ENCODE measurements at regions not wholly inside any gene's neighbourhood (a gene's known extent, or its start where the extent isn't known, plus 50 kb on each side); places are given as distances from the start of the nearest gene placed in this dataset.

DNA sequence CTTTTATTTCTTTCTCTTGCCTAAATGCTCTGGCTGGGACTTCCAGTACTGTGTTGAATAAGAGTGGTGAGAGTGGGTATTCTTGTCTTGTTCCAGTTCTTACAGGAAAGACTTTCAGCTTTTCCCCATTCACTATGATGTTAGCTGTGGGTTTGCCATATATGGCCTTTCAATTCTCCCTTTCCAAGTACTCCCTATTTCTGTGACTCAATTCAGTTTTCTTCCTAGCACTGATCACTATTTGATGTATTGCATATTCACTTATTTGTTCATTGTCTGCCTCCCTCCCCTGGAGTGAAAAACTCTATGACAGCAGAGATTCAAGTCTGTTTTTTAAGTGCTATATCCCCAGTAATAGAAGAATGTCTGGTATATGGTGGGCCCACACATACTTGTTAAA is 618.2 kb upstream of the CAMK1G start:
- H3K36me3 Mint-ChIP-seq (ENCODE audit: low read depth) = no peaks in the 10 kb centered on the region
- H3K4me1 Mint-ChIP-seq = no peaks in the 10 kb centered on the region
- no peak overlapping the region for H3K27ac Mint-ChIP-seq
- Histone ChIP-seq H3K27me3 (ENCODE audit: control insufficient read depth, insufficient read depth, low read length, poor library complexity, severe bottlenecking) (peaks cover 70% of the 10 kb centered on the region), H3K9ac (ENCODE audit: extremely low read depth, low read length, poor library complexity, severe bottlenecking) (no peak overlapping the region), H3K4me1 (ENCODE audit: control insufficient read depth, insufficient read depth, low read length) (no peaks in the 10 kb centered on the region), H3K36me3 (ENCODE audit: control insufficient read depth, insufficient read depth, low read length) (no peaks in the 10 kb centered on the region), H3K9me3 (ENCODE audit: control insufficient read depth, low read length) (peaks cover 3% of the 10 kb centered on the region), H3K4me3 (ENCODE audit: low read length) (no peak overlapping the region), H3K27ac (ENCODE audit: low read depth, low read length) (no peak overlapping the region)
- H3K9me3 Mint-ChIP-seq = peaks cover 7% of the 10 kb centered on the region
- H3K27me3 Mint-ChIP-seq (ENCODE audit: insufficient read depth) = peaks cover 88% of the 10 kb centered on the region
- no peak overlapping the region for H3K4me3 Mint-ChIP-seq
- DNase-seq = no peak
- TF ChIP-seq, protein P1, sequence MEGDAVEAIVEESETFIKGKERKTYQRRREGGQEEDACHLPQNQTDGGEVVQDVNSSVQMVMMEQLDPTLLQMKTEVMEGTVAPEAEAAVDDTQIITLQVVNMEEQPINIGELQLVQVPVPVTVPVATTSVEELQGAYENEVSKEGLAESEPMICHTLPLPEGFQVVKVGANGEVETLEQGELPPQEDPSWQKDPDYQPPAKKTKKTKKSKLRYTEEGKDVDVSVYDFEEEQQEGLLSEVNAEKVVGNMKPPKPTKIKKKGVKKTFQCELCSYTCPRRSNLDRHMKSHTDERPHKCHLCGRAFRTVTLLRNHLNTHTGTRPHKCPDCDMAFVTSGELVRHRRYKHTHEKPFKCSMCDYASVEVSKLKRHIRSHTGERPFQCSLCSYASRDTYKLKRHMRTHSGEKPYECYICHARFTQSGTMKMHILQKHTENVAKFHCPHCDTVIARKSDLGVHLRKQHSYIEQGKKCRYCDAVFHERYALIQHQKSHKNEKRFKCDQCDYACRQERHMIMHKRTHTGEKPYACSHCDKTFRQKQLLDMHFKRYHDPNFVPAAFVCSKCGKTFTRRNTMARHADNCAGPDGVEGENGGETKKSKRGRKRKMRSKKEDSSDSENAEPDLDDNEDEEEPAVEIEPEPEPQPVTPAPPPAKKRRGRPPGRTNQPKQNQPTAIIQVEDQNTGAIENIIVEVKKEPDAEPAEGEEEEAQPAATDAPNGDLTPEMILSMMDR (conservative IDR thresholded peaks at IDR 0.05) = no peak

GRCh38 chr1:208967334-208967733 is 616.2 kb upstream of the CAMK1G start:
- Histone ChIP-seq H3K9ac (ENCODE audit: extremely low read depth, low read length, poor library complexity, severe bottlenecking) (no peak overlapping the region), H3K27me3 (ENCODE audit: control insufficient read depth, insufficient read depth, low read length, poor library complexity, severe bottlenecking) (peaks cover 63% of the 10 kb centered on the region), H3K27ac (ENCODE audit: low read depth, low read length) (no peak overlapping the region), H3K4me3 (ENCODE audit: low read length) (no peak overlapping the region), H3K36me3 (ENCODE audit: control insufficient read depth, insufficient read depth, low read length) (no peaks in the 10 kb centered on the region), H3K4me1 (ENCODE audit: control insufficient read depth, insufficient read depth, low read length) (no peaks in the 10 kb centered on the region), H3K9me3 (ENCODE audit: control insufficient read depth, low read length) (no peaks in the 10 kb centered on the region)
- H3K27me3 Mint-ChIP-seq (ENCODE audit: insufficient read depth) = peaks cover 85% of the 10 kb centered on the region
- no peak overlapping the region for H3K27ac Mint-ChIP-seq
- TF ChIP-seq, protein P1 (conservative IDR thresholded peaks at IDR 0.05) = no peak
- H3K9me3 Mint-ChIP-seq = no peaks in the 10 kb centered on the region
- DNase-seq = no peak
- no peaks in the 10 kb centered on the region for H3K4me1 Mint-ChIP-seq
- no peak overlapping the region for H3K4me3 Mint-ChIP-seq
- 90 to 91% methylated on average over 4 of the region's 4 CpGs for WGBS, 2 experiments (ENCODE audit: insufficient coverage in 1 of 2, insufficient read length in 1 of 2)
- H3K36me3 Mint-ChIP-seq (ENCODE audit: low read depth) = no peaks in the 10 kb centered on the region

DNA sequence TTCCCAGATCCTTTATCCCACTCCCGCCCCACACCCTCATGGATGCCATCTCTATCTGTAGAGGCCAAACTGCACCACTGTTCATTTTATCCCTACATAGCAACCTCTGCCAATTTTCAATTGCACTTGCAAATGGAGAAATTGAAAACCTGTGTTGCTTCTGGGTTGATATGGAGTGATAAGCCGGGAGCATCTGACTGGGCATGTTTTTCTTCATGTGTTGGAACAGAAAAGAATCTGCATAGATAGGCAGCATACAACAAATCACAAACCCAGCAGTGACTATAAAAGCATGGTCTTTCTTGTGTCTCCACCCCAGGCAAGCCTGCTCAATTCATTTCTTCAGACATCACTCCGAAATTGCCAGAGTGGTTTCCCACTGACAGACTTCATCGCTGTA is 608.8 kb upstream of the CAMK1G start:
- no peaks in the 10 kb centered on the region for H3K36me3 Mint-ChIP-seq (ENCODE audit: low read depth)
- WGBS, 2 experiments (ENCODE audit: insufficient coverage in 1 of 2, insufficient read length in 1 of 2) = 95% methylated on average over 4 of the region's 4 CpGs; no CpG with 5 or more reads in 1 of the 2 experiments
- H3K27ac ChIP-seq (ENCODE audit: low read depth, low read length) = no peak overlapping the region
- H3K4me1 ChIP-seq (ENCODE audit: control insufficient read depth, insufficient read depth, low read length) = no peaks in the 10 kb centered on the region
- no peaks in the 10 kb centered on the region for H3K9me3 ChIP-seq (ENCODE audit: control insufficient read depth, low read length)
- H3K36me3 ChIP-seq (ENCODE audit: control insufficient read depth, insufficient read depth, low read length) = no peaks in the 10 kb centered on the region
- H3K4me3 Mint-ChIP-seq = no peak overlapping the region
- no peak overlapping the region for H3K27ac Mint-ChIP-seq
- DNase-seq = no peak
- TF ChIP-seq, protein P1 (conservative IDR thresholded peaks at IDR 0.05) = no peak
- no peaks in the 10 kb centered on the region for H3K9me3 Mint-ChIP-seq
- H3K4me1 Mint-ChIP-seq = no peaks in the 10 kb centered on the region
- H3K4me3 ChIP-seq (ENCODE audit: low read length) = no peak overlapping the region
- peaks cover 4% of the 10 kb centered on the region for H3K27me3 ChIP-seq (ENCODE audit: control insufficient read depth, insufficient read depth, low read length, poor library complexity, severe bottlenecking)
- peaks cover 33% of the 10 kb centered on the region for H3K27me3 Mint-ChIP-seq (ENCODE audit: insufficient read depth)
- H3K9ac ChIP-seq (ENCODE audit: extremely low read depth, low read length, poor library complexity, severe bottlenecking) = no peak overlapping the region

Data from endodermal cell (in vitro differentiated cells).